Endothelial cell of umbilical vein (primary cell): ENCODE measurements at regions not wholly inside any gene's neighbourhood (a gene's known extent, or its start where the extent isn't known, plus 50 kb on each side); places are given as distances from the start of the nearest gene placed in this dataset.

Experiments
- BruUV-seq: library from RNA; stranded (reverse); fragments of 400-500 nt; replicated peaks from 2 replicates; lab custom pipeline; 2021; lab: Mats Ljungman, UMichigan
- CTCF ChIA-PET: fragments of 300-600, 350-600 bp; sonication (Branson Sonifier 250); formaldehyde crosslinking; loops from one replicate; lab custom pipeline; 2021; ENCODE audit warnings: antibody characterized with exemption, inconsistent platforms; lab: Charles Lee
- POLR2A ChIA-PET: fragments of 300-600, 350-600 bp; sonication (Branson Sonifier 250); formaldehyde crosslinking; loops from one replicate; lab custom pipeline; 2021; ENCODE audit warnings: antibody characterized with exemption, inconsistent platforms; lab: Charles Lee
- DNase-seq: peaks from one replicate; pipeline ENCODE4 v3.0.0-alpha.2; 2011; ENCODE audit warnings: low read depth, low spot score
- FAIRE-seq: peaks from 2 replicates; lab custom pipeline; 2011; peaks lifted over from hg19 to GRCh38; lab: Jason Lieb, UNC
- H2AFZ ChIP-seq: 2 replicates; pipeline ENCODE4 v1.6.0; 2012; ENCODE audit warnings: low read depth, low read length, control low read depth, inconsistent platforms
- H3K27ac ChIP-seq: 2 replicates; pipeline ENCODE4 v1.5.1; 2011; ENCODE audit warnings: low read depth, mild to moderate bottlenecking, control low read depth, low read length, moderate library complexity; ENCODE audit not compliant: insufficient read depth
- H3K27me3 ChIP-seq, 2 experiments: 2 replicates each; pipeline versions ENCODE4 v1.6.0 to v1.6.1; 2011; ENCODE audit warnings: low read length in 2 of 2, mixed read lengths in 1 of 2; ENCODE audit not compliant: control insufficient read depth in 2 of 2, insufficient read depth in 2 of 2
- H3K36me3 ChIP-seq, 2 experiments: 2 replicates in 1 of 2; 3 replicates in 1 of 2; pipeline ENCODE4 v1.5.1; 2011; ENCODE audit warnings: low read length in 2 of 2, mild to moderate bottlenecking in 1 of 2, moderate library complexity in 1 of 2; ENCODE audit not compliant: control insufficient read depth in 2 of 2, insufficient read depth in 2 of 2; ENCODE audit errors: extremely low read depth in 1 of 2
- H3K4me1 ChIP-seq: 3 replicates; pipeline ENCODE4 v1.5.1; 2011; ENCODE audit warnings: mild to moderate bottlenecking, low read length; ENCODE audit not compliant: control insufficient read depth, insufficient read depth; ENCODE audit errors: extremely low read depth
- H3K4me2 ChIP-seq: 2 replicates; pipeline ENCODE4 v1.6.1; 2011; ENCODE audit warnings: low read length, control low read depth, mixed read lengths; ENCODE audit not compliant: insufficient read depth
- H3K4me3 ChIP-seq, 3 experiments: fragments of 200-600 bp in 1 of 3; sonication (generic), shearing (Covaris generic) in 1 of 3; replicated peaks in 1 of 3; 2 replicates each; pipeline ENCODE4 v1.5.1; 2011 to 2016; ENCODE audit warnings: control low read depth in 3 of 3, low read length in 3 of 3, mild to moderate bottlenecking in 2 of 3, inconsistent platforms in 1 of 3, low read depth in 1 of 3, moderate library complexity in 1 of 3; ENCODE audit not compliant: insufficient read depth in 1 of 3
- H3K79me2 ChIP-seq: 2 replicates; pipeline ENCODE4 v1.6.0; 2012; ENCODE audit warnings: low read length, inconsistent platforms; ENCODE audit not compliant: control insufficient read depth, insufficient read depth
- H3K9ac ChIP-seq: replicated peaks from 2 replicates; pipeline ENCODE3; 2011; ENCODE audit warnings: low read length, control low read depth; ENCODE audit not compliant: insufficient read depth; ENCODE audit errors: extremely low read depth
- H3K9me1 ChIP-seq: replicated peaks from 3 replicates; pipeline ENCODE4 v1.6.0; 2011; ENCODE audit warnings: mild to moderate bottlenecking, low read length; ENCODE audit not compliant: control insufficient read depth, insufficient read depth; ENCODE audit errors: extremely low read depth
- H3K9me3 ChIP-seq: replicated peaks from 2 replicates; pipeline ENCODE4 v1.5.1; 2012; ENCODE audit warnings: low read length, inconsistent platforms; ENCODE audit not compliant: control insufficient read depth, insufficient read depth
- H4K20me1 ChIP-seq: replicated peaks from 2 replicates; pipeline ENCODE3; 2011; ENCODE audit warnings: mild to moderate bottlenecking, low read length; ENCODE audit not compliant: control insufficient read depth, insufficient read depth; ENCODE audit errors: extremely low read depth
- CTCF ChIP-seq, 2 donors: IDR thresholded peaks; 1 replicate in 1 of 2; 2 replicates in 1 of 2; pipeline ENCODE4 v1.5.1; 2011; ENCODE audit warnings: low read length in 2 of 2, mild to moderate bottlenecking in 2 of 2, moderate library complexity in 2 of 2, control low read depth in 1 of 2, inconsistent platforms in 1 of 2, low read depth in 1 of 2; ENCODE audit not compliant: insufficient read depth in 1 of 2; ENCODE audit errors: extremely low read depth in 1 of 2
- EZH2 ChIP-seq: IDR thresholded peaks from 2 replicates; pipeline ENCODE4 v1.6.1; 2012; ENCODE audit warnings: borderline replicate concordance, low read depth, mild to moderate bottlenecking, moderate library complexity, low read length, inconsistent platforms; ENCODE audit not compliant: severe bottlenecking
- FOS ChIP-seq: IDR thresholded peaks from 2 replicates; pipeline ENCODE4 v1.6.1; 2011; ENCODE audit warnings: mild to moderate bottlenecking, low read length, moderate library complexity, borderline replicate concordance; ENCODE audit not compliant: insufficient read depth
- GATA2 ChIP-seq: IDR thresholded peaks from 2 replicates; pipeline ENCODE4 v1.7.0; 2011; ENCODE audit warnings: low read depth, mild to moderate bottlenecking, moderate library complexity, mixed read lengths, low read length; ENCODE audit not compliant: insufficient read length, insufficient read depth
- JUN ChIP-seq: IDR thresholded peaks from 2 replicates; pipeline ENCODE4 v1.6.1; 2011; ENCODE audit warnings: borderline replicate concordance, low read depth; ENCODE audit not compliant: insufficient read length, insufficient read depth
- MAX ChIP-seq: IDR thresholded peaks from 2 replicates; pipeline ENCODE4 v1.6.1; 2011; ENCODE audit not compliant: insufficient read depth, insufficient read length
- MYC ChIP-seq: IDR thresholded peaks from one replicate; pipeline ENCODE4 v1.6.1; 2011; ENCODE audit warnings: mild to moderate bottlenecking, low read depth, low read length
- POLR2A ChIP-seq: IDR thresholded peaks from 2 replicates; pipeline ENCODE4 v1.6.1; 2012; ENCODE audit warnings: low read depth, mild to moderate bottlenecking, control low read depth, low read length
- POLR2AphosphoS5 ChIP-seq: IDR thresholded peaks from 2 replicates; pipeline ENCODE4 v1.6.1; 2012; ENCODE audit warnings: low read depth, mild to moderate bottlenecking, control low read depth, low read length, moderate library complexity; ENCODE audit not compliant: insufficient read depth
- dilution Hi-C: fragments of 300-500 bp; cut with MboI; formaldehyde crosslinking; loops from one replicate; pipeline ENCODE4 v1.15.0; 2019; ENCODE audit warnings: low sequenced_read_pairs; ENCODE audit not compliant: extremely low pct_ligation_motif_present
- intact Hi-C: fragments of 100-400 bp; cut with micrococcal nuclease; formaldehyde crosslinking; loops from one replicate; pipeline ENCODE4 v1.10.0; 2022

- Histone ChIP-seq H3K4me2 (no peak overlapping the region), H3K9ac (no peak overlapping the region), H4K20me1 (no peaks in the 10 kb centered on the region), H3K36me3 (no peaks in the 10 kb centered on the region), H3K27ac (no peak overlapping the region), H3K9me3 (no peaks in the 10 kb centered on the region), H3K27me3 (no peaks in the 10 kb centered on the region), H3K4me3 (no peak overlapping the region), H2AFZ (no peak overlapping the region), H3K9me1 (no peaks in the 10 kb centered on the region), H3K79me2 (no peaks in the 10 kb centered on the region), H3K4me1 (no peaks in the 10 kb centered on the region)
- no TSS peak for BruUV-seq
- FAIRE-seq (no peak), DNase-seq (no peak)
- intact Hi-C loops = no loop called here
- CTCF ChIA-PET = no interaction called here
- no peak for TF ChIP-seq EZH2
- TF ChIP-seq POLR2AphosphoS5 = no peak
- no peak for TF ChIP-seq FOS
- no peak for TF ChIP-seq POLR2A
- TF ChIP-seq CTCF (IDR thresholded peaks at IDR 0.05; ENCODE audit: extremely low read depth in 1 of 2, insufficient read depth in 1 of 2, low read depth in 1 of 2, low read length in 2 of 2) = no peak
- TF ChIP-seq MYC = no peak
- TF ChIP-seq GATA2 = no peak
- TF ChIP-seq JUN = no peak
- TF ChIP-seq MAX = no peak
- dilution Hi-C loops = no loop called here
- POLR2A ChIA-PET = no interaction called here
Observed at GRCh38 chr12:13770576-13770975, 210.8 kb downstream of the GRIN2B start.
